Fibroblast of upper back skin (primary cell): ENCODE measurements at regions not wholly inside any gene's neighbourhood (a gene's known extent, or its start where the extent isn't known, plus 50 kb on each side); places are given as distances from the start of the nearest gene placed in this dataset.
A peak's percentile ranks its signal among the peaks of the same experiment; 100 is the strongest.

ENCODE experiments used
- DNase-seq: peaks from one replicate; pipeline ENCODE4 v3.0.0-alpha.2; 2013

GRCh38 chr17:33352526-33352925 lies 59.4 kb upstream of the ASIC2 start:
- no peak for DNase-seq

GRCh38 chr17:33356266-33356665 lies 63.2 kb upstream of the ASIC2 start:
- no peak for DNase-seq

GRCh38 chr17:33363475-33363874 lies 70.4 kb upstream of the ASIC2 start:
- DNase-seq = no peak

GRCh38 chr17:33366960-33367359 lies 73.9 kb upstream of the ASIC2 start:
- no peak for DNase-seq

GRCh38 chr17:33369149-33369548 lies 76.1 kb upstream of the ASIC2 start:
- DNase-seq = no peak

- no peak for DNase-seq
These were observed 76.8 kb upstream of the ASIC2 start for GRCh38 chr17:33369876-33370275.

GRCh38 chr17:33370401-33370800 lies 77.3 kb upstream of the ASIC2 start:
- no peak for DNase-seq

GRCh38 chr17:33371377-33371776 lies 78.3 kb upstream of the ASIC2 start:
- no peak for DNase-seq

- no peak for DNase-seq
These were observed 80.2 kb upstream of the ASIC2 start for GRCh38 chr17:33373273-33373672.

GRCh38 chr17:33375103-33375502 lies 82.0 kb upstream of the ASIC2 start:
- no peak for DNase-seq

GRCh38 chr17:33375783-33376182 lies 82.7 kb upstream of the ASIC2 start:
- DNase-seq = no peak

- DNase-seq = no peak
These were observed 84.9 kb upstream of the ASIC2 start for GRCh38 chr17:33377837-33378595.

GRCh38 chr17:33381201-33381600 lies 88.1 kb upstream of the ASIC2 start:
- peak; percentile 2 for DNase-seq

- DNase-seq = no peak
These were observed 90.5 kb upstream of the ASIC2 start for GRCh38 chr17:33383488-33384023.

GRCh38 chr17:33385133-33385532 lies 92.0 kb upstream of the ASIC2 start:
- no peak for DNase-seq

GRCh38 chr17:33385713-33386112 lies 92.6 kb upstream of the ASIC2 start:
- no peak for DNase-seq

- DNase-seq = no peak
These were observed 94.3 kb upstream of the ASIC2 start for GRCh38 chr17:33387406-33387805.

- DNase-seq = peak; percentile 57
These were observed 96.5 kb upstream of the ASIC2 start for GRCh38 chr17:33389504-33390135.

- DNase-seq = peak; percentile 41
These were observed 97.5 kb upstream of the ASIC2 start for GRCh38 chr17:33390479-33391176.

- DNase-seq = no peak
These were observed 103.7 kb upstream of the ASIC2 start for GRCh38 chr17:33396818-33397217.

GRCh38 chr17:33398386-33398785 lies 105.3 kb upstream of the ASIC2 start:
- no peak for DNase-seq

- DNase-seq = no peak
These were observed 108.2 kb upstream of the ASIC2 start for GRCh38 chr17:33401249-33401648.

GRCh38 chr17:33403194-33403593 lies 110.1 kb upstream of the ASIC2 start:
- DNase-seq = no peak
